ENCODE measurements at regions not wholly inside any gene's neighbourhood (a gene's known extent, or its start where the extent isn't known, plus 50 kb on each side); places are given as distances from the start of the nearest gene placed in this dataset.
"Not testable (repeated sequence)": the region's sequence is repeated elsewhere in the genome, so short reads cannot be mapped to it uniquely, and the experiment has no call there.

DNA sequence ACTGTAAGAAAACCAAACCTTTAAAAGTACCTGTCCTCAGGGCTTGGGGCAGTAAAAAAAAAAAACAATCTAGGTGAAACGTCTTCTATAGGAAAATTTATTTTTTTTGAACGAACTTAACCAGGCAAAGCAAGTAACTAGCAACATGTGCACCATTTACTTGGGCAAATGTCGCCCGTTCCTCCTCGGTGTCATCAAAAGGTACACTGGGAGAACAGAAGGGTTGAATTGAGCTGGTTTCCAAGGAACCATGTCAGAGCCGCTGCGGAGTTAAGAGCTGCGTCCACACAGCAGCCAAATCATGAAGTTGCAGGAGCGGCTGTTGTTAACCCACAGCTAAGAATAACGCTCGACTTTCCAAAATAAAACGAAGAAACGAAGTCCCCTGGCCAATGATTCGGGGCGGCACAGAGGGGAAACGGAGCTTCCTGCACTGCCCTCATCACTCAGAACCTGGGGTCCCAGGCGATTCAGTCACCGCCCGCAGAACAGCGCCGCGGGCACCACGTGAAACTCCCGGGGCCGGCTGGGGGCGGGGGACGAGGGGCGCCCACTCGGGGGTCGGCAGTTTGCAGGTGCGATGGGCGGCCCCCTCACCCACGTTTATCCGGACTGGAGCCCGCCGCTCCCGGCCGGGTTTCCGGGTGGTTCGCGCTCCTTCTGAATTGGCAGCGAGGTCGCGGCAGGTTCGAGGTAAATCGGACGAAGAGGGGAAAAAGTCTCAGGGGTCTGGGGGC lies 53.6 kb upstream of the PLGLB1 start:
- H3K27ac Mint-ChIP-seq, result peak overlapping the region; percentile 55 to 69

DNA sequence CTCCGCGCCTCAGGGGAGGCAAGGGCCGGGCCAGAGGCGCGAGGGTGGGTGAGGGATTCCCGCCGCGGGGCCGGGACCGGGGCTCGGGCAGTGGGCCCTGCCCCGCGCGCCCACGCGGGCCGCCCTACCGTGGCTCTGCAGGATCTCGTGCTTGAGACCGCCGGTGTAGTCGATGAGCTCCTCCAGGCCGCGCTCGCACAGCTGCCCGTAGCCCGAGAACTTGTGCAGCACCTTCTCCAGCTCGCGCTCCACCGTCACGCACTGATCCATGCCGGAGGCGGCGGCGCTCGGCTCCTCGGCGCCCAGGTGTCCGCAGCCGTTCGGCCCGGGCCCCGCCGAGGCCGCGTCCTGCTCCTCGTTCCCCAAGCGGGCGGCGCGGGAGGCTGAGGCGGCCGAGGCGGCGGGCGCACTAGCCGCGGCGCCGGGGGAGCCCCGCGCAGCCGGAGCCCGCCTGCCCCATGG lies 54.2 kb upstream of the PLGLB1 start:
- H3K4me1 Mint-ChIP-seq, result peaks cover 15% of the 10 kb centered on the region
- peak overlapping the region in 1 of 2 donors; percentile 52 for H3K27ac Mint-ChIP-seq
- peak overlapping the region; percentile 69 to 72 for H3K4me3 Mint-ChIP-seq
- DNase-seq, result peak; percentile 79 to 80
- H3K27me3 Mint-ChIP-seq, H3K9me3 Mint-ChIP-seq: not testable (repeated sequence)
- peak; percentile 57 for ATAC-seq

More for the DNA sequence above, 53.6 kb upstream of the PLGLB1 start:
- H3K4me1 Mint-ChIP-seq, result peaks cover 21% of the 10 kb centered on the region
- H3K27me3 Mint-ChIP-seq, ATAC-seq, H3K9me3 Mint-ChIP-seq: not testable (repeated sequence)
- H3K4me3 Mint-ChIP-seq, result peak overlapping the region; percentile 85 to 86
- DNase-seq, result peak in 1 of 2 donors; percentile 51

DNA sequence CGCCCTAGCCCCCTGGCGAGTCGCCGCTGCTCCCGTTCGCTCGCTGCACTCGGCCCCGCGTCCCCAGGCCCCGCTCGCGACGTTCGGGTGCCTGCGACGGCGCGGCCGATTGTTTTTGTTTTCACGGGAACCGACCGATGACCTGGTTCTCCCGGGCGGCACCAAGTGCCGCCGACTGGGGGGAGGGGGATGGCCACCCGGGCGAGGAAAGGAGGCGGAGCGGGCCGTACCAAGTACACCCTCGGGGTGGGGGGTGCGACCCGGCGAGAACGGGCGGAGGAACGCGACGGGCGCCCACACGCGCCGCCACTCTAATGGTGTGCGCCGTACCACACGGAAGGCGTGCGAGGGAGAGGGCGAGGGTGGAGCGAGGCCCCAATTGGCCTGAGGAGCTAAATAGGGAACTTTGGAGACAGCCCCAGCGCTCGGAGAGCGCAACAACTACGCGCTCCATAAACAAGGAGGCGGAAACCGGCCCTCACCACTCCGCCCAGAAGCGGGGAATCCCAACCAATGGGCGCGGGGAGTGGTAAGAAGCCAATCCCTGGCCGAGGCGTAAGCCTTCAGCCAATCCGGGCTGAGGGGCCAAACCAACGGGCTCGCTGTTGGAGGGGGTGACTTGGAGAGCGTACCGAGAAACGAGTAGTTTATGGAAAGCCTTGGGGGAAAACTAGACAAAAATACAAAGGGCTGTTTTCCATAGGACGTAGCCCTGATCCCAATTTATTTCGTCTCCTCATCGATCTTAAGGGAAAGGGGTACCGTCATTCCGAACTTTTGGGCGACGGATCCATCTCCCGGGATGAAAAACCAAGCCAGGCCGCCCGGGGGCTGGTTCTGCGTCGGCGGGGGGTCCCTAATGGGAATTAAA lies 54.8 kb upstream of the PLGLB1 start:
- Mint-ChIP-seq H3K4me1 (peaks cover 14% of the 10 kb centered on the region), H3K4me3 (peak overlapping the region; percentile 93 to 95), H3K27ac (peak overlapping the region; percentile 99)
- not testable (repeated sequence) for H3K27me3 Mint-ChIP-seq, H3K9me3 Mint-ChIP-seq
- ATAC-seq (peak; percentile 91), DNase-seq (peak; percentile 95 to 97)

DNA sequence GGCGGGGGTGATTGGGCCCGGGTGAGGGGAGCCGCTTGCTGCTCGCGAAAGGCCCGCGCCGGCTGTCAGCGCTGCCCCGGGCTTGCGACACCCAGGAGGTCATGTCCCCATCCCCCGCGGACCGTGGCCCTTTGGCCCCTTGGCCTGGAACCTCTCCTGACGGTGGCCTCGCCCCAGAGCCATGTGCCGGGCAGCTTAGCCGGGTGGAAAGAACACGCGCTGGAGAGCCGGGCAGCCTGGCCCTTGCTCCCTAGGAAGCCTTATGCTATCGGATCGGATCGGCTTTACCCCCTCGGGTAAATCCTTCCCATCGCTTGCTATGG lies 55.4 kb upstream of the PLGLB1 start:
- DNase-seq, H3K9me3 Mint-ChIP-seq, H3K27me3 Mint-ChIP-seq: not testable (repeated sequence)
- Mint-ChIP-seq H3K4me1 (peaks cover 14% of the 10 kb centered on the region), H3K27ac (peak overlapping the region; percentile 99), H3K4me3 (peak overlapping the region; percentile 93 to 95)
- ATAC-seq, result peak; percentile 18

DNA sequence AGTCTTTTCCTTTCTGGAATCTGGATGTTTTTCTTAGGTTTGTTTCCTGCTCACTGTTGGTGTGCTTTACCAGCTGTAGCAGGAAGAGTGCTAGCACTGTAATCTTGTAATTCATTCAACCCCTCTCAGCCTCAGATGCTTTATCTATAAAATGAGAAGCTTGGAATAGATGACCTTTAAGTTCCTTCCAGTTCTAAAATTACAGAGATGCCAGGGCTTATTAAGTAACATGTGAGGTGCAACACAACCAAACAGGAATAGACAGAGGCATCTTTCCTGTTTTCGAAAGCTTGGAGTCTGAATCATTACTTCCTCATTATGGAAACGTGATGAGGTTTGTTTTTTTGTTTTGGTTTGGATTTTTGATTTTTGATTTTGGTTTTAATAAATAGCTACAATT lies 60.1 kb upstream of the PLGLB1 start:
- ATAC-seq, result not testable (repeated sequence)

DNA sequence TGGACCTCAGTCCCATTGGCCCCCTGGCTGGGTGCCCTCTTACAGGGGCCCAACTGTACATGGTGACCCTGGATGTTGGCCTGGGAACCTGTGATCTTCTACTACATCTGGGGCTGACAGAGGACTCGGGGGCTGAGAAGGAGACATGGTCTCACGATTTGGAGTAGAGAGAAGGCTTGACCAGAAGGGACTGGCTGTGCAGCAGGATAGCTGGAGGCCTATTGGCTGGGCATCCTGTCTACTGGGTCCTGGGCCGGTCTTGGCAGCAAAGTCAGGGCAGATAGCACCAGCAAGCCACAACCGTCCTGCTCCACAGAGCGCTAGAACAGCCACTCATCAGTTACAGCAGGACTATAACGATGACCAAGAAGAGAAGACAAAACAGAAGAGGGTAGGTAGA lies 66.4 kb upstream of the PLGLB1 start:
- not testable (repeated sequence) for ATAC-seq, H3K9me3 Mint-ChIP-seq, H3K27me3 Mint-ChIP-seq, DNase-seq, H3K4me1 Mint-ChIP-seq, H3K27ac Mint-ChIP-seq, H3K4me3 Mint-ChIP-seq

More for the DNA sequence above, 60.1 kb upstream of the PLGLB1 start:
- H3K4me1 Mint-ChIP-seq, H3K27me3 Mint-ChIP-seq, DNase-seq, H3K4me3 Mint-ChIP-seq, H3K9me3 Mint-ChIP-seq, H3K27ac Mint-ChIP-seq: not testable (repeated sequence)

DNA sequence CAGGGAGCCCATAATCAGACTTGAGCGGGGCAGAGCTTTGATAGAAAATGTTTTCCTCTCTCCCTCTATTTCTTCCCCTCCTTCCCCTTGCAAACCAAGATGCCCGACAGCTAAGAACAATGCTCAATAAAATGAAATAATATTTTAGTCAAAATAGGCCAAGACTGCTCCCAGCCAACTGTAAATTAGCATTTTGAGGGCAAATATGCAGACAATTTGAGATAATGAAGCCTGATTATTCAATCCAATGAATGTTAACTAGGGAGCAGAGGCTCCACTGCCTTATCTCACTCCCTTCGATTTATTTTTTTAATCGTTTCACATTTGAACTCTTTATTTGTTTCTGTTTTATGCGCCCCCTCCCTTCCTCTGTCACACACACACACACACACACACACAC lies 67.8 kb upstream of the PLGLB1 start:
- not testable (repeated sequence) for H3K4me1 Mint-ChIP-seq, H3K9me3 Mint-ChIP-seq, H3K27me3 Mint-ChIP-seq, H3K4me3 Mint-ChIP-seq, DNase-seq, ATAC-seq, H3K27ac Mint-ChIP-seq

DNA sequence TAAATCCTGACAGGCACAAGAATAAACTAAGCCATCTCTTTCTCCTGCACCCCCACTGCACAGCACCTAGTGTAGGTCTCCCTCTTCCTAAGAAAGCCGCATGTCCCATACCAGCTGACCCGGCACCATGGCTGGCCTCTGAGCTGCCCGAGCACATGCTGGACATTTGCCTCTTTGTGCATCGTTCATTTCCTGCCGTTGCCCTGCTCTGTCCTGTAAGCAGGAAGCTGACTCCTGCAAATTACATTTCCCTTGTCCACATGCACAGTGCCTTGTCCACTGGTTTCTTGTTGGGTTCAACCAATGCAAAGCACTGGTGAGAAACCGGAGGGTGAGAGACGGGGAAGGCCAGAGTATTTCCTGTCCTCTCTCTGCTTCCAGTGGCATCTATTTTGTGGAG lies 71.6 kb upstream of the PLGLB1 start:
- ATAC-seq, H3K4me3 Mint-ChIP-seq, H3K27ac Mint-ChIP-seq, DNase-seq, H3K4me1 Mint-ChIP-seq, H3K9me3 Mint-ChIP-seq, H3K27me3 Mint-ChIP-seq: not testable (repeated sequence)

DNA sequence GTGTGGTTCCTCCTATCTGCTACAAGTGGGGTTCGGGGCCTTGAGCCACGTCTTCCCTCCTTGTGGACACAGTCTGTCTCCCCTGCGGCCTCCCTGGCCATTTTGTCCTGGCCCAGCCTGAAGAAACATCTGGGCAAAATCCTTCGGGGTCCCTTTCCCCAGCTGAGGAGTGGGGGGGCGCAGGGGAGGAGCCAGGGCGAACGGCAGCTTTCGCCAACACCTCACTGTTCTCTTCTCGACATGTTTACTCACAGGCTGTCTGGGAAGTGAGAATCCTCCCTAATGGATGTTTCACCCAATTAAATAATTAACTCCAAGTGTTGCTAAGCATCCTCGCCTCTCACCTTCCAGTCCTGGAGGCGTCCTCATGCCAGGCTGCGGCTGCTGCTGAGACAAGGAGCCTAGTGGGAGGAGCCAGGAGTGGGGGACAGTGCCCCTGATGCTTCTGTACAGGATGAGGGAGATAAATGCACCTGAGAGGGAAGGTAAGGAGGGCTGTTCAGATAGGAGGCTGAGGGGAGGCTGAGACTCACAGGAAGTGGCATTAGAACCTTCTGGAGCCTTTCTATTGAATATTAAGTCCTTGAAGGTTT lies 72.4 kb upstream of the PLGLB1 start:
- DNase-seq, ATAC-seq, H3K27me3 Mint-ChIP-seq, H3K4me3 Mint-ChIP-seq, H3K4me1 Mint-ChIP-seq, H3K9me3 Mint-ChIP-seq, H3K27ac Mint-ChIP-seq: not testable (repeated sequence)

DNA sequence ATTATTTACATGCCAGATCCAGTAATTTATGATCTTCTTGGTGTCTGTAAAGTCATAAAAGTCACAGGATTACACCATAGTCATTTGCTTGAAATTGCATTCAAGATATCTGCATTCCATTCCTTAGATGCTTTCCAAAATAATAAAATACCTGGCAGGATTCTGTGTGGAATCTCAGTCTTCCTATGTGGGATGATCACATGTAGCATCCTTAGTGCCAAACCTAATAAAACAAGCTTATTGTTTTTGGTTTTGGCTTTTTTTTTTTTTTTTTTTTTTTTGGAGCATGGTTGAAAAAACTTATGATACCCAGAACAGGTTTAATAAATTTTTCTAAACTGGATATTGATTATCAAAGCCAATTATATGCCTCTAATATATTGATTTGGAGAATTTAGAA lies 74.2 kb upstream of the PLGLB1 start:
- not testable (repeated sequence) for ATAC-seq, H3K9me3 Mint-ChIP-seq, H3K4me3 Mint-ChIP-seq, H3K4me1 Mint-ChIP-seq, H3K27me3 Mint-ChIP-seq, H3K27ac Mint-ChIP-seq, DNase-seq

DNA sequence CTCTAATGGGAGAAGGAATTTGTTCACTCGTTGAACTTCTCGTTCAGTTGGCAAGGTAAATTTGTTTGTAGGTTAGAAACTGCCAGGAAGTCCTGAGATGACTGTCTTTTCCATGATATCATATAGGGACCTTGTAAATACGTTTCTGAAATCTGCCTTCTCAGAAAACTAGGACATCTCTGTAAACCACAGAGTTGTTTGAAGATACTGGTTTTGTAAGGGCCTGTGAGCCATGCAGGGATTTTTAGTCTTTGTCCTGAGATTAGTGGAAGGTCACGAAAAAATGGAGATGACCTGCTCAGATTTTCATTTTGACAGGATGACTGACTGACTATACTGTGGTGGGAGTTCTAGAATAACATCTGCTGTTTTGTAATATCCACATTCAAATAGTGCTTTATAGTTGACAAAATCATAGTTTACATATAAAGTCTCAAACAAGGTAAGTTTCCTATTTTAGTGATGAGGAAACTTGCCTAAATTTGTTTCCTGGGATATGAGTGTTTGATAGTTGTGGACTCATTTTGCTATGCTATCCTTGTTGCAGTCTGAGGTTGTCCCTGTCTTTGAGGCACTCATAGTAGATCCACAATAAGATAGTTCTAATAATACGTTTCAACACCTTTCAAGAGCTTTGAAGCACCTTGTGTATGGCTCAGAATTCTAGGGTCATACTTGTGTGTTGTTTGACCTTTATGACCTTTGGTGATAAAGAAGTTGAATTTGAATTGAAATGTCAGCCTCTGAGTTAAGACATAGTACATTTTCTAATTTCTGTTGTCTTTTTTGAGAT lies 107.3 kb upstream of the PLGLB1 start:
- peak overlapping the region; percentile 67 to 79 for H3K4me3 Mint-ChIP-seq
- H3K4me1 Mint-ChIP-seq, result not testable (repeated sequence)
- peak; percentile 98 for ATAC-seq

DNA sequence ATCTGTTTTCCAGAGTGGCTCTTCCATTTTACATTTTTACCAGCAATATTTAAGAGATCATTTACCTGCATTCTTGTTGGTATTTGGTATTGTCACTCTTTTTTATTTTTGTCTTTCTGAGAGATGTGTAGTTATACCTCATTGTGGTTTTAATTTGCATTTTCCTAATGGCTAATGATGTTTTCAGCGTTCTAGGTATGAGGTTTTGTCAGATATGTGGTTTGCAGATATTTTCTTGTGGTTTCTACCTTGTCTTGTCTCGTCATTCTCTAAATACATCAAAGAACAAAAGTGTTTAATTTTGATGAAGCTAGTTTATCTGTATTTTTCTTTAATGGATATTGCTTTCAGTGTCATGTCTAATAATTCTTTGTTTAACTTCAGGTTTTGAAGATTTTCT lies 110.9 kb upstream of the PLGLB1 start:
- H3K4me3 Mint-ChIP-seq, DNase-seq, H3K4me1 Mint-ChIP-seq, H3K27ac Mint-ChIP-seq, H3K27me3 Mint-ChIP-seq, H3K9me3 Mint-ChIP-seq: not testable (repeated sequence)
- ATAC-seq, result peak; percentile 34

More for the DNA sequence above, 107.3 kb upstream of the PLGLB1 start:
- peak overlapping the region; percentile 96 to 98 for H3K27ac Mint-ChIP-seq
- H3K27me3 Mint-ChIP-seq, H3K9me3 Mint-ChIP-seq: not testable (repeated sequence)
- DNase-seq, result peak in 1 of 2 donors; percentile 7

DNA sequence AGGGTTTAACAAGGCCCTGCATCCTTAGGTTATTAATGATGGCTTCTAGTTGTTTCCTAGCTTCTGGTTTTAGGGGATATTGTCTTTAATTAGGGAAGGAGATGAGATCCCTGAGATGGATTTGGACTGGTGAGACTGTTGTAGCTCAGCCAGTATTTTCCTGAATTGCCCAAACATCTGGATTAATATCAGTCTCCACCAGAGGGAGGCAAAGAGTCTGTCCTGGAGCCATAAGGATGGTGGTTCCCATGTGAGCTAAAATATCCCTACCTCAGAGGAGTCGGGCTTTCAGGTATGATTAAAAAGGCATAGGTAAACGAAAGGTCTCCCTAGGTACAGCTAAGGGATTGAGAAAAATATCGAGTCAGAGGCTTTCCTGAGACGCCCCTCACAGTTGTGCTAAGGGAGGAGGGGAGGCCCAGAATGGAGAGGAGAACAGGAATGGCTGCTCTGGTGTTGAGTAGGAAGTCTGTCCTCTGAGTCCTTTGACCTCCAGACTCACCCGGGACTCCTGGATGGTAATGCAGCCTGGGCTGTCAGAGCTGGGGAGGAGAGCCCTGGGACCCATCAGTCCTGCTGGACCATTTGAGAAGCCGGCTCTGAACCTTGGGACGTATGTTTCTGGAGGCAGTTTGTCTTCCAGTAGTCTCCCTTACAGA lies 130.3 kb upstream of the PLGLB1 start:
- not testable (repeated sequence) for H3K9me3 Mint-ChIP-seq, H3K4me1 Mint-ChIP-seq, H3K27me3 Mint-ChIP-seq, DNase-seq, H3K27ac Mint-ChIP-seq, H3K4me3 Mint-ChIP-seq
- ATAC-seq, result peak; percentile 7

DNA sequence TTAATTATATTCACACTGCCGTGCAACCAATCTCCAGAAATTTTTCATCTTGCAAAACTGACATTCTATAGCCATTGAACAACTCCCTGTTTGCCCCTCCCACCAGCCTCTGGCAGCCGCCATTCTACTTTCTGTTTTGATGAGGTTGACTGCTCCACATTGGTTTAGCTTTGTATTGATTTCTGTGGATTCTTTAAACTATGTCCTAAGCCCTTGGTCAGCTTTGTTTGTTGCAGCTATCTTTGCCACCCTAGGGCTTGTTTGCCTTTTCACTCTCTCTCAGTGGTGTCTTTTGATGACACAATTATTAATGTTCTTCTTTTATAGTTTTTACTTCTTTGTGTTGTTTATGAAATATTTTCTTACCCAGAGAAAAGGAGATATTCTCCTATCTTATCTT lies 152.8 kb upstream of the PLGLB1 start:
- H3K4me1 Mint-ChIP-seq, H3K27me3 Mint-ChIP-seq, DNase-seq, H3K27ac Mint-ChIP-seq, ATAC-seq, H3K9me3 Mint-ChIP-seq, H3K4me3 Mint-ChIP-seq: not testable (repeated sequence)

DNA sequence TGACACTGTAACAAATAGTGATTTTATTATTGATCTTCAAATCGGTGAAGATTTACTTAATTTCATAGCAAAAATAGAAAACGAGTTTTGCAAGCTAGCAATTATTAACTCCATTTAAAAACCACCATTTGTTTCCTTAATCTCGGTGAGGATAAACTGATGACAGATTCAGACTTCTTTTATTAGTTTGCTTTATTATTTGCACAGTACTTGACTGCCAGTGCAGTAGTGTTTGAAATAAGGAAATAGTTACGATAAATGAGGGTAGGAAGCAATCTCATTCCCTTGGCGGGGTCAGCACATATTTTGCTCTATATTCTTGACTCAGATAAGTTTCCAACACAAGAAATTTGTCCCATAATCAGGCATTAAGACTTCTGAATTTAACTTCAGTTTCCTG lies 161.7 kb upstream of the PLGLB1 start:
- H3K27me3 Mint-ChIP-seq, DNase-seq, H3K27ac Mint-ChIP-seq, H3K9me3 Mint-ChIP-seq, ATAC-seq, H3K4me1 Mint-ChIP-seq, H3K4me3 Mint-ChIP-seq: not testable (repeated sequence)
